Stimulated activated naive CD8-positive, alpha-beta T cell treated with anti-CD3 and anti-CD28 coated beads, Interleukin-15, Interleukin-2, amounts not matched to agents 100 ng/mL and 50 ng/mL, for 24 hours (primary cell): ENCODE measurements at regions not wholly inside any gene's neighbourhood (a gene's known extent, or its start where the extent isn't known, plus 50 kb on each side); places are given as distances from the start of the nearest gene placed in this dataset.

Experiments used
- H3K27ac Mint-ChIP-seq: one replicate; pipeline ENCODE4 v1.8.0; 2021; ENCODE audit warnings: mild to moderate bottlenecking, mixed read lengths
- H3K27me3 Mint-ChIP-seq: one replicate; pipeline ENCODE4 v1.8.0; 2021; ENCODE audit warnings: mixed read lengths
- H3K36me3 Mint-ChIP-seq: one replicate; pipeline ENCODE4 v1.8.0; 2021; ENCODE audit warnings: low read depth, mixed read lengths
- H3K4me1 Mint-ChIP-seq: one replicate; pipeline ENCODE4 v1.8.0; 2021; ENCODE audit warnings: low read depth, mixed read lengths
- H3K4me3 Mint-ChIP-seq: one replicate; pipeline ENCODE4 v1.8.0; 2021; ENCODE audit warnings: mild to moderate bottlenecking, mixed read lengths
- H3K9me3 Mint-ChIP-seq: one replicate; pipeline ENCODE4 v1.8.0; 2021; ENCODE audit warnings: mixed read lengths

- H3K4me3 Mint-ChIP-seq = no peak overlapping the region
- peaks cover 4% of the 10 kb centered on the region for H3K27me3 Mint-ChIP-seq
- H3K4me1 Mint-ChIP-seq = no peaks in the 10 kb centered on the region
- no peaks in the 10 kb centered on the region for H3K9me3 Mint-ChIP-seq
- H3K36me3 Mint-ChIP-seq = no peaks in the 10 kb centered on the region
- no peak overlapping the region for H3K27ac Mint-ChIP-seq
Measured at GRCh38 chr2:158022888-158023287, 78.8 kb upstream of the UPP2 start.

- Mint-ChIP-seq H3K4me1 (no peaks in the 10 kb centered on the region), H3K9me3 (no peaks in the 10 kb centered on the region), H3K4me3 (no peak overlapping the region), H3K27me3 (peaks cover 4% of the 10 kb centered on the region), H3K36me3 (no peaks in the 10 kb centered on the region), H3K27ac (no peak overlapping the region)
Measured at GRCh38 chr2:158021226-158021625, 80.5 kb upstream of the UPP2 start.

GRCh38 chr2:158015428-158016076 lies 86.1 kb upstream of the UPP2 start:
- Mint-ChIP-seq H3K9me3 (no peaks in the 10 kb centered on the region), H3K4me1 (peaks cover 12% of the 10 kb centered on the region), H3K4me3 (no peak overlapping the region), H3K27ac (no peak overlapping the region), H3K36me3 (no peaks in the 10 kb centered on the region), H3K27me3 (peaks cover 4% of the 10 kb centered on the region)

GRCh38 chr2:158013891-158014290 lies 87.8 kb upstream of the UPP2 start:
- no peaks in the 10 kb centered on the region for H3K36me3 Mint-ChIP-seq
- peaks cover 8% of the 10 kb centered on the region for H3K27me3 Mint-ChIP-seq
- H3K4me3 Mint-ChIP-seq = no peak overlapping the region
- H3K4me1 Mint-ChIP-seq = peaks cover 15% of the 10 kb centered on the region
- H3K9me3 Mint-ChIP-seq = no peaks in the 10 kb centered on the region
- no peak overlapping the region for H3K27ac Mint-ChIP-seq

GRCh38 chr2:158011055-158011771 lies 90.5 kb upstream of the UPP2 start:
- H3K4me3 Mint-ChIP-seq = no peak overlapping the region
- peaks cover 11% of the 10 kb centered on the region for H3K27me3 Mint-ChIP-seq
- peaks cover 19% of the 10 kb centered on the region for H3K4me1 Mint-ChIP-seq
- no peaks in the 10 kb centered on the region for H3K36me3 Mint-ChIP-seq
- H3K27ac Mint-ChIP-seq = peak overlapping the region; percentile 1
- no peaks in the 10 kb centered on the region for H3K9me3 Mint-ChIP-seq

GRCh38 chr2:158009399-158009798 lies 92.3 kb upstream of the UPP2 start:
- no peaks in the 10 kb centered on the region for H3K9me3 Mint-ChIP-seq
- H3K4me3 Mint-ChIP-seq = no peak overlapping the region
- H3K36me3 Mint-ChIP-seq = no peaks in the 10 kb centered on the region
- peaks cover 11% of the 10 kb centered on the region for H3K27me3 Mint-ChIP-seq
- H3K4me1 Mint-ChIP-seq = peaks cover 14% of the 10 kb centered on the region
- H3K27ac Mint-ChIP-seq = no peak overlapping the region

GRCh38 chr2:158006961-158007719 lies 94.5 kb upstream of the UPP2 start:
- Mint-ChIP-seq H3K4me3 (no peak overlapping the region), H3K36me3 (no peaks in the 10 kb centered on the region), H3K27me3 (peaks cover 11% of the 10 kb centered on the region), H3K27ac (no peak overlapping the region), H3K4me1 (peaks cover 14% of the 10 kb centered on the region), H3K9me3 (no peaks in the 10 kb centered on the region)

GRCh38 chr2:158004126-158004764 lies 97.4 kb upstream of the UPP2 start:
- Mint-ChIP-seq H3K9me3 (no peaks in the 10 kb centered on the region), H3K4me1 (peaks cover 4% of the 10 kb centered on the region), H3K27me3 (peaks cover 3% of the 10 kb centered on the region), H3K36me3 (no peaks in the 10 kb centered on the region), H3K4me3 (no peak overlapping the region), H3K27ac (no peak overlapping the region)

GRCh38 chr2:158002079-158002478 lies 99.6 kb upstream of the UPP2 start:
- H3K9me3 Mint-ChIP-seq = peaks cover 4% of the 10 kb centered on the region
- H3K27ac Mint-ChIP-seq = peak overlapping the region; percentile 43
- H3K4me3 Mint-ChIP-seq = no peak overlapping the region
- no peaks in the 10 kb centered on the region for H3K36me3 Mint-ChIP-seq
- no peaks in the 10 kb centered on the region for H3K27me3 Mint-ChIP-seq
- peaks cover 1% of the 10 kb centered on the region for H3K4me1 Mint-ChIP-seq

GRCh38 chr2:157996799-157997198 lies 104.9 kb upstream of the UPP2 start:
- no peaks in the 10 kb centered on the region for H3K4me1 Mint-ChIP-seq
- H3K27ac Mint-ChIP-seq = no peak overlapping the region

GRCh38 chr2:157995117-157995516 lies 106.6 kb upstream of the UPP2 start:
- Mint-ChIP-seq H3K27ac (no peak overlapping the region), H3K9me3 (peaks cover 4% of the 10 kb centered on the region), H3K4me3 (no peak overlapping the region), H3K36me3 (no peaks in the 10 kb centered on the region), H3K27me3 (no peaks in the 10 kb centered on the region), H3K4me1 (no peaks in the 10 kb centered on the region)

More at GRCh38 chr2:157996799-157997198, 104.9 kb upstream of the UPP2 start:
- Mint-ChIP-seq H3K4me3 (no peak overlapping the region), H3K27me3 (no peaks in the 10 kb centered on the region), H3K36me3 (no peaks in the 10 kb centered on the region), H3K9me3 (peaks cover 4% of the 10 kb centered on the region)

- Mint-ChIP-seq H3K36me3 (no peaks in the 10 kb centered on the region), H3K4me3 (no peak overlapping the region), H3K27me3 (peaks cover 7% of the 10 kb centered on the region), H3K4me1 (no peaks in the 10 kb centered on the region), H3K9me3 (no peaks in the 10 kb centered on the region), H3K27ac (no peak overlapping the region)
Measured at GRCh38 chr2:157991932-157992331, 109.7 kb upstream of the UPP2 start.

- H3K9me3 Mint-ChIP-seq = no peaks in the 10 kb centered on the region
- no peaks in the 10 kb centered on the region for H3K4me1 Mint-ChIP-seq
- H3K36me3 Mint-ChIP-seq = no peaks in the 10 kb centered on the region
- H3K27me3 Mint-ChIP-seq = peaks cover 11% of the 10 kb centered on the region
- H3K27ac Mint-ChIP-seq = no peak overlapping the region
- H3K4me3 Mint-ChIP-seq = no peak overlapping the region
Measured at GRCh38 chr2:157990173-157990572, 111.5 kb upstream of the UPP2 start.

- H3K36me3 Mint-ChIP-seq = no peaks in the 10 kb centered on the region
- peaks cover 1% of the 10 kb centered on the region for H3K9me3 Mint-ChIP-seq
- H3K4me1 Mint-ChIP-seq = no peaks in the 10 kb centered on the region
- no peak overlapping the region for H3K27ac Mint-ChIP-seq
- no peak overlapping the region for H3K4me3 Mint-ChIP-seq
- peaks cover 11% of the 10 kb centered on the region for H3K27me3 Mint-ChIP-seq
Measured at GRCh38 chr2:157989227-157989626, 112.4 kb upstream of the UPP2 start.

- H3K4me3 Mint-ChIP-seq = no peak overlapping the region
- no peaks in the 10 kb centered on the region for H3K36me3 Mint-ChIP-seq
- no peaks in the 10 kb centered on the region for H3K4me1 Mint-ChIP-seq
- H3K27me3 Mint-ChIP-seq = peaks cover 11% of the 10 kb centered on the region
- H3K9me3 Mint-ChIP-seq = peaks cover 9% of the 10 kb centered on the region
- H3K27ac Mint-ChIP-seq = no peak overlapping the region
Measured at GRCh38 chr2:157986761-157987160, 110.6 kb upstream of the ACVR1 start.
